GM10266 (cell line): ENCODE measurements at regions not wholly inside any gene's neighbourhood (a gene's known extent, or its start where the extent isn't known, plus 50 kb on each side); places are given as distances from the start of the nearest gene placed in this dataset.

Experiments
- DNase-seq: peaks from one replicate; pipeline ENCODE4 v3.0.0; 2012; ENCODE audit errors: extremely low spot score
- CTCF ChIP-seq: IDR thresholded peaks from 2 replicates; pipeline ENCODE4 v1.5.1; 2012; ENCODE audit warnings: mild to moderate bottlenecking, low read depth; ENCODE audit not compliant: control insufficient read depth, insufficient read depth; ENCODE audit errors: missing control alignments

GRCh38 chr10:3932597-3933375, 147.8 kb upstream of the KLF6 start:
- no peak for TF ChIP-seq CTCF
- no peak for DNase-seq

DNA sequence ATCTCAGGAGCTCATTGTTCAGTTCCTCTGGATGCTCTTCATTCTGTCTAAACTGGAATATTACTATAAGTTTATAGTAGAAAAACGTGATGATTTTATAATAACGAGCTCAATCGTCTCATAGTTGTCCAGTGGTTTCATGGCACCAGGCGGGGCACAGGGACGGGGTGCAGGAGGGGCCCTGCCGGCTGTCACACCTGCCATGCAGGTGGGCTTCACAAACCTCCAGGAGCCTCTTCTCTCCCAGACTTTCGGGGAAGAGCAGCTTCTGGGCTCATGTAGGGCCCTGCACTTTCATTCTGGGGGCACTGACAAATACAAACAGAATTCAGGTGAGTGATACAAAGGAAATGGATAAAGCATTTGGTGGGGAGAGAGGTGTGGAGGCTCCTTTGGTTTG, 146.9 kb upstream of the KLF6 start:
- TF ChIP-seq CTCF: no peak
- DNase-seq: no peak

GRCh38 chr10:3931224-3931623, 146.2 kb upstream of the KLF6 start:
- TF ChIP-seq CTCF: no peak
- no peak for DNase-seq

DNA sequence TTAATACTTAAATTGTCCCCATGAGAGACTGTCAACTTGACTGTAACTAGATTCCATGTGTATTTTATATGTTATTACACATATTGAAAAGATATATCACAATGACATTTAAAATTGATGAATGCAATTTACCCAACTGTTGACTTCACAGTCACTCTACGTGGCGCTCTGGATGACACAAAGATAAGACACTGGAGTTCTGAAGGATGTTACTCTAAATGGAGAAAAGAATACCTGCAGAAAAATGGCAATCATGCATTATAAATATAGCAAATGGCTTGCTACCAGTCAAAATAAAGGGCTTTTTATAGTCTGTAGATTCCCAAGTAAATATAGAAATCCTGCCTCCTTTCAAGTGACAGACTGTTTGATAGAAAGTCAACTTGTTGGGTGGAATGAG, 143.6 kb upstream of the KLF6 start:
- DNase-seq: no peak
- TF ChIP-seq CTCF: no peak

DNA sequence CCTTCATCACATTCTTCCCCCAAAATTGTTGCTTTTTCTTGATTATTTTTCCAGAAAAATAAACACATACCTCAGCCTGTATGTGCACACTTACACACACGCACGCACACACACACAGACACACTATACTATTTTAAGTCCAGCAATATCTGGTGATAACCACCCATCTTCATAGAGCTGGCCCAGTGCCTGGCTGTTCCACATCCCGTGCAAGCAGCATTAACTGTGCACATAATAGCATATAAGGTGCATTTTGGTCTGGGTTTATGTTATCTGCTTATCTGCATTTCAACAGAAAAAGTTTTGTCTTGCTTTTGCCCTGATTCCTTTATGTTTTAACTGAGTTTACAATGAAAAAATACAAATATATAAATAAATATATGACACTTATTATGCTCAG, 143.1 kb upstream of the KLF6 start:
- DNase-seq: no peak
- no peak for TF ChIP-seq CTCF

DNA sequence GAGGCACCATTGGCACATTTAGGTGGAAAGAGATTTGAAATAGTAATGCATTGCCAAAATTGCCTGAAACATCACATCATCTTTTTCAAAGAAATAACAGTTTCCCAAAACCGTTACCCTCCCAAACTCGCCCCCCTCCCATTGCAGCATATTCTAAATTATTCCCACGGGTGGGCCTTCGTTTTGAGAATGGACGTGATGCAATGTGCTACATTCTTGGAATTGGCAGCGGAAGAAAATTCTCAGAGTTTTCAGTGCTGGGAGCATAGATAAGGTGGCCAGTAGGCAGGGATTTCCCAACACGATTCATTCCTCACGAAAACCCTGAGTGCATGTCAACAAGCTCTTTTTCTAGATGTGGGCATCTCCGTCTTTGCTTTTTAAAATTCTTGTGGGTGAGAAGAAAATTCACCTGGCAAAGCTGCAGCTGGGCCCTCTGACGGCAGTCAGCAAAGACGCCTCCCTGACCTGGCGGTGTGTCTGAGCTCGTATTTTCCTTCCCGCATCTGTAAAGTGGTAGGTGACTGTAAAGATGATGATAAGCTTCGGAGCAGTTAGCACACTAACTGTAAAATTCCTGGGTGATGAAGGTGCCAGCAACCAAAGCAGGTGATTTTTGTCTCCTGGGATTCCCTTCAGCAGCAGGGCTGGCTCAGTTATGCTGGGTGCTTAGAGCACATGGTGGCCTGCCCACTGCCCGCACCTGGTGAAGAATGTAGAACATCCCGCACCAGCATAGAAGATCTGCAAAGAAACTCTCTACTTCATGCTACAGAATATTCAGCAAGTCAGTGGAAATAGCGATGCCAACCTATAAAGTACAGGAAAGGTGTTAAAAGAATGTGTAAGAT, 141.9 kb upstream of the KLF6 start:
- DNase-seq: no peak
- TF ChIP-seq CTCF: no peak

DNA sequence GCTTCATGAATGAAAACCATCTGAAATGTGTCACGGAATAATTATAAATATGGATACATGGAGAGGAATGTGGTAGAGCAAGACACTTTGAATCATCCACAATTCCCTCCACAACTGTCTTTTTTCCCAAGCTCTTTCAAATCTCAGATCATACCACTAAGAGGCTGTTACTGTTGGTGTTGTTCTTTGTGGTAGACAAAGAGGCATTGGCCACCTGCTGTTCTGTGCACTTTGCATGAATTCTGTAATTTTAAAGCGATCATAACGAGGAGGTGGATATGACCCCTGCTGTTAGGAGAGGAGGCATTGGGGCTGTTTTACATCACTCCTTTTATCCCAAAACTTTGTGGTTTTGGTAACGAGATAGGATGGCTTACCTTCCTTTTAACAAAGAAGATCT, 141.2 kb upstream of the KLF6 start:
- DNase-seq: no peak
- no peak for TF ChIP-seq CTCF
